Gastrocnemius medialis (tissue), 4 donors: ENCODE measurements at regions not wholly inside any gene's neighbourhood (a gene's known extent, or its start where the extent isn't known, plus 50 kb on each side); places are given as distances from the start of the nearest gene placed in this dataset.

Experiments used
- CTCF ChIP-seq, 5 experiments: fragments of 450-650 bp in 3 of 5; fragments of 200-600 bp in 2 of 5; sonication (generic) in 2 of 5; IDR thresholded peaks in 4 of 5; conservative IDR thresholded peaks in 1 of 5; 1 replicate in 4 of 5; 2 replicates in 1 of 5; pipeline ENCODE4 v1.5.1; 2016 to 2019; ENCODE audit warnings: antibody characterized with exemption in 5 of 5, mild to moderate bottlenecking in 3 of 5, moderate library complexity in 3 of 5
- POLR2A ChIP-seq, 2 donors: fragments of 450-650 bp; IDR thresholded peaks; one replicate each; pipeline ENCODE4 v1.6.1; 2017; ENCODE audit warnings: antibody characterized with exemption in 2 of 2, mild to moderate bottlenecking in 2 of 2, moderate library complexity in 2 of 2

GRCh38 chr3:14258906-14259904 lies 80.6 kb downstream of the LSM3 start:
- TF ChIP-seq CTCF (IDR thresholded peaks at IDR 0.05 in 4 of 5, conservative IDR thresholded peaks at IDR 0.05 in 1 of 5) (no peak), POLR2A (IDR thresholded peaks at IDR 0.05) (no peak)
